Fibroblast of lung (primary cell): ENCODE measurements at regions not wholly inside any gene's neighbourhood (a gene's known extent, or its start where the extent isn't known, plus 50 kb on each side); places are given as distances from the start of the nearest gene placed in this dataset.

Experiments
- CTCF ChIP-seq, 2 donors: IDR thresholded peaks in 1 of 2; conservative IDR thresholded peaks in 1 of 2; 1 replicate in 1 of 2; 2 replicates in 1 of 2; pipeline ENCODE4 v1.5.1; 2011 to 2012; ENCODE audit warnings: low read length in 2 of 2, control low read depth in 1 of 2, inconsistent platforms in 1 of 2, low read depth in 1 of 2, mild to moderate bottlenecking in 1 of 2
- EZH2 ChIP-seq: IDR thresholded peaks from 2 replicates; pipeline ENCODE4 v1.5.1; 2012; ENCODE audit warnings: low read length, control low read depth, mild to moderate bottlenecking; ENCODE audit errors: missing control alignments

- no peak for TF ChIP-seq CTCF (conservative IDR thresholded peaks at IDR 0.05 in 1 of 2, IDR thresholded peaks at IDR 0.05 in 1 of 2; ENCODE audit: low read depth in 1 of 2, low read length in 2 of 2)
- TF ChIP-seq EZH2 = no peak
Observed at GRCh38 chr1:70737125-70737524, 310.5 kb downstream of the PTGER3 start.
